ENCODE measurements at regions not wholly inside any gene's neighbourhood (a gene's known extent, or its start where the extent isn't known, plus 50 kb on each side); places are given as distances from the start of the nearest gene placed in this dataset.
"Not testable (repeated sequence)": the region's sequence is repeated elsewhere in the genome, so short reads cannot be mapped to it uniquely, and the experiment has no call there.

- no peak for DNase-seq
These were observed 1037.9 kb upstream of the DDX18 start for GRCh38 chr2:116776556-116776955.

- DNase-seq, result no peak
These were observed 1026.6 kb upstream of the DDX18 start for GRCh38 chr2:116787848-116788247.

- DNase-seq, result no peak
These were observed 1011.8 kb upstream of the DDX18 start for GRCh38 chr2:116802671-116803070.

- no peak for DNase-seq
These were observed 1009.6 kb upstream of the DDX18 start for GRCh38 chr2:116804901-116805300.

DNA sequence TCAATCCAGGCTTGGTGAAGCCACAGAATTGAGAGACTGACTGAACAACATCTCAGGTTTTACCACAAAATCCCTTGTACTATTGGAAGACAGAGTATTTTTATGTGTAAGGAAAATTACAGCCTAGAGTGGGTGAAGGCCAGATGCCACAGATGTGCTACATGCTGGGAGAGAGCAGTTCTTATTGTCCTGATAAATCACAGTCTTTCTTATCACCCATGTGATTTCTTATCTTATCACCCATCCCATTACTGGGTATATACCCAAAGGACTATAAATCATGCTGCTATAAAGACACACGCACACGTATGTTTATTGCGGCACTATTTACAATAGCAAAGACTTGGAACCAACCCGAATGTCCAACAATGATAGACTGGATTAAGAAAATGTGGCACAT lies 1008.0 kb upstream of the DDX18 start:
- not testable (repeated sequence) for DNase-seq

GRCh38 chr2:116809109-116809508 lies 1005.4 kb upstream of the DDX18 start:
- peak; percentile 7 for DNase-seq

DNA sequence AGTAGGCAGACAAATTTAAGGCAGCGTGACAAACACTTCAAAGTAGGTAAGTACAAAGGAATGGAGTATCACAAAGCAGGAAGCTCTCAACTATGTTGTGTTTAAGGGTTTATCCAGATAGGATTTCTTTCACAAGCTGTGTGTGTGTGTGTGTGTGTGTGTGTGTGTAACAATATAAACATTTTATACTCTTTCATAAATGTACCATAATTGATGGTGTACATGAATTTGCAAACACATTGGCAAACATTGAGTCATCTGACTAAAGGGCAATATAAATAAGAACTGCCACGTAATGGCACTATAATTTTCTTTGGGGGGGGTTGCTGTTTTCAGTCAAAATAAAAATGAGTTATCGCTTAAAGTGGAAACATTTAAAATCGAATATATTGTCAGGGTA lies 1004.4 kb upstream of the DDX18 start:
- peak; percentile 25 for DNase-seq

DNA sequence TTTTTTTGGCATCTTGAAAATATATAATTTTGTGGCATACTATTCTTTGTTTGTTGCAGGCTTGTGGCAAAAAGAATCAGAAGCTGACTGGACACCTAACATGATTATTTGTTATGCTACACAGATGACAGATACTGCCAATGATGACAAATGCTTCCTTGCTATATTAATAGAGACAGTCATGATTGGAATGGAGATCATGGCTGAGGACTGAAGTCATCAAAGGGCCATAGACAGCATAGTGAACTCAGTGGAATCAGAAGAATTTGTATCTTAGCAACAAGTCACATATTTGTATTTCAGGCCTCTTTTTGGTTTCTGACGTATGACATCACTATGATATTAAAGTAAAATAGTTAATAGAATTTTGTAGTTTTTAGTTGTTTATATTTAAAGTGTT lies 1003.8 kb upstream of the DDX18 start:
- DNase-seq, result peak; percentile 53

- no peak for DNase-seq
These were observed 995.1 kb upstream of the DDX18 start for GRCh38 chr2:116819355-116819754.

- no peak for DNase-seq
These were observed 993.5 kb upstream of the DDX18 start for GRCh38 chr2:116820986-116821385.

DNA sequence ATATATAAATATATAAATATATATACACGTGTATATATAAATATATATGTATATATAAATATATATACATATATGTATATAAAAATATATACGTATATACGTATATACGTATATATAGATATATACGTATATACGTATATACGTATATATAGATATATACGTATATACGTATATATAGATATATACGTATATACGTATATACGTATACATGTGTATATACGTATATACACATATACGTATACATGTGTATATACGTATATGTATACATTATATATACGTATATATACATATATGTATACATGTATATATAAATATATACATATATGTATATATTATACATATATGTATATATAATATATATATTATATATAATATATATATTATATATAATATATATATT lies 984.9 kb upstream of the DDX18 start:
- DNase-seq, result not testable (repeated sequence)

DNA sequence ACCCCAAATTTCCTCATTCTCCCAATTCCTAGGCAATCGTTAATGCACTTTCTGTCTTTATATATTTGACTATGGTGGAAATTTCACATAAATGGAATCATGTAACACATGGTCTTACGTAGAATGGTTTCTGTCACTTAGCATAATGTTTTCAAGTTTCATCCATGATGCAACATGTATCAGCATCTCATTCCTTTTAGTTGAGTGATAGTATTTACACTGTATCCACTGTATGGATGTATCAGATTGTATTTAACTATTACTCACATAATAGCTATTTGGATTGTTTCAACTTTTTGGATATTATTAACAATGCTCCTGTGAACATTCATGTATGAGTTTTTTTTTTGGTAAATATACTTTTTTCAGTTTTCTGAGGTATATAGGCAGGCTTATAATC lies 982.3 kb upstream of the DDX18 start:
- no peak for DNase-seq

- no peak for DNase-seq
These were observed 981.4 kb upstream of the DDX18 start for GRCh38 chr2:116833052-116833451.

DNA sequence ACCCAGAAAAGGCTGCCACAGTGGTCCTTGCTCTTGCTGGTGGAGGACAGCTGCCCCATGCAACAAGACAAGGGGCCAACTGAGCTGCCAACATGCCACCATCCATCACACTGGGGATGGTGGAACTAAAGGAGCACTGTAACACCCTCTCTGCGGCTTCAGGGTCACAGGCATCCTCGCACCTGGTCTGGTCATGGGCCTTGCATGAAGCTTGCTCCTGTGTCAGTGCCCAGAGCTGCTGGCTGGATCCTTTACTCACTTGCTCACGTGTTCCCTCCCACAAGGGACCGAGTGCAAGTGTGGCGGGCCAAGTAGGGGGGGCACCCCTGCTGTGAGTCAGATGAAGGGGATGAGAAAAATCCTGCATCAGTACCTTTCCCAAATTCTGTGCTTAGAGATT lies 972.3 kb upstream of the DDX18 start:
- no peak for DNase-seq

DNA sequence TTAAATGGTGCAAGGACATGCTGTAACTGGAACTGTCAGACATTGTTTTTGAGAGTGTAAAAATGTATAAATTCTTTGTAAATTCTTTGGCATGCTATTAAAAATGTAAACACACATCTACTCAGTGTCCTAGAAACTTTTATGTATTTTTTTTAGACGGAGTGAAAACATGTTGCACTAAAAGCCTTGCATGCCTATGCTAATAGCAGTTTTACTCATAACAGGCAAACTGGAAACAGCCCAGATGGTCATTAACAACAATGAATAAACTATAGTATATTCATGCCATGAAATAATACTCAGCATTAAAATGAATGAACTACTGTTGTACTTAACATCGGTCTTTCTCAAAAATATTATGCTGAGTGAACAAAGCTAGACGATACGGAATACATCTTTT lies 954.8 kb upstream of the DDX18 start:
- no peak for DNase-seq

- no peak for DNase-seq
These were observed 940.5 kb upstream of the DDX18 start for GRCh38 chr2:116874021-116874420.

- no peak for DNase-seq
These were observed 937.2 kb upstream of the DDX18 start for GRCh38 chr2:116877274-116877673.

GRCh38 chr2:116877944-116878343 lies 936.5 kb upstream of the DDX18 start:
- DNase-seq, result no peak

- no peak for DNase-seq
These were observed 934.8 kb upstream of the DDX18 start for GRCh38 chr2:116879650-116880160.

DNA sequence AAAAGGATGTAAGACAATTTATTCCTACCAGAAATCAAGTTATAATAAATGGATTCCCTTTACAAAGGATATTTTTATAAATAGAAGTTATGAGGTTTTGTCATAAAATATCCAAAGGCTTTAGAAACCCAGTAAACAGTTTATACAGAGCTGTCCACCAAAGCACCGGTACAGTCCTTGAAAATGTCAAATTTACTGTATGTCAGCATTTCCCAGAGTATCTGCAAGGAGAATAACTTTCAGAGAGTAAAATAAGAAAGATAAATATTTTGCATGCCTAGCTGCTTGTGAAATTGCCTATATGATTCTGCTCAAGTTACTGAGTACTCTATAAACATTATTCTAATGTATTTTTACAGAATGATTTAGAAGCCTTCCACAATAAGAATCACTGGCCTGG lies 923.3 kb upstream of the DDX18 start:
- no peak for DNase-seq

DNA sequence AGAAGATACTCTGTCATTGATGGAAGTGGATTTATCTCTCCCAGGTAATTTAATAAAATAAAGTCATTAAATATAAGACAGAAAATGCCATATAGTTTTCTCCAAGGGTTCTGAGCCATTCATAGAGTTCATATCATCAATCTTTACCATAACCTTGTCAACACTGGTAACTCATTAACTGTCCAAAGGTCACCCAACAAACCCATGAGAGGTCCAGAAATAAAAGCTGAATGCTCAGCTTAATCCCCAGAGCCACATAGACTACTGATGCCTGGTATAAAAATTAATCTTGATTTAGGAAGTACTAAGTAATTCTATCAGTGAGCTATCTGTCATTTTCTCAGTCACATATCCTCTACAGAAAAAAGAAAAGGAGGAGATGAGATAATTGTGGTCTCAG lies 903.0 kb upstream of the DDX18 start:
- DNase-seq, result no peak

GRCh38 chr2:116915673-116916072 lies 898.8 kb upstream of the DDX18 start:
- DNase-seq, result no peak

GRCh38 chr2:116917196-116917595 lies 897.3 kb upstream of the DDX18 start:
- DNase-seq, result no peak

- DNase-seq, result no peak
These were observed 895.9 kb upstream of the DDX18 start for GRCh38 chr2:116918574-116918973.

GRCh38 chr2:116922414-116922813 lies 892.1 kb upstream of the DDX18 start:
- DNase-seq, result no peak

DNA sequence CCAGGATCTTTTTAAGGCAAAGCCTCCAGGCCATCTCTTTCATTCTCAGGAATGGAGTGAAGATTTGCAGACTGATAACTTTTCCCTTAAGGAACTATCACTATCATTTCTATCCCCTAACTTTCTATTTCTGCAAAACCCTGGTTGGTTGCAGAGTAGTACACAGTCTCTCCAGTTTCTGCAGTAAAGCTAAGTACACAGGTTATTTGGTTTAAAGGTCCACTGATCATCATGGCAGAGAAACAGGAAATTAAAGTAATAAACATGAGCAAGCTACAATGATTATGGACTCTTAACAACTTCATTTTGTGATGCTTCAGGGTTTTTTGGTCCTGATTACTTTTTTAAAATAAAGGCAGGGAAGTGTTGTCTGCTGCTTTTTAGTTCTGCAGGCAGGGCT lies 890.0 kb upstream of the DDX18 start:
- DNase-seq, result no peak

Measured in fibroblast of skin of right quadriceps (primary cell).